Ishikawa (cell line): ENCODE measurements at regions not wholly inside any gene's neighbourhood (a gene's known extent, or its start where the extent isn't known, plus 50 kb on each side); places are given as distances from the start of the nearest gene placed in this dataset.

ENCODE experiments used
- CEBPB ChIP-seq: IDR thresholded peaks from 2 replicates; pipeline ENCODE4 v1.6.1; 2012
- CREB1 ChIP-seq: IDR thresholded peaks from 2 replicates; pipeline ENCODE4 v1.6.1; 2012; ENCODE audit warnings: low read depth
- EGR1 ChIP-seq: IDR thresholded peaks from 2 replicates; pipeline ENCODE4 v1.6.1; 2012
- EP300 ChIP-seq: IDR thresholded peaks from 2 replicates; pipeline ENCODE4 v1.6.1; 2012; ENCODE audit warnings: borderline replicate concordance
- FOXM1 ChIP-seq: IDR thresholded peaks from 2 replicates; pipeline ENCODE4 v1.6.1; 2012; ENCODE audit warnings: low read depth, borderline replicate concordance
- NFIC ChIP-seq: IDR thresholded peaks from 2 replicates; pipeline ENCODE4 v1.6.1; 2012
- RAD21 ChIP-seq: IDR thresholded peaks from 2 replicates; pipeline ENCODE4 v1.6.1; 2012; ENCODE audit warnings: low read depth
- TAF1 ChIP-seq: IDR thresholded peaks from 2 replicates; pipeline ENCODE4 v1.6.1; 2012; ENCODE audit warnings: low read depth, mild to moderate bottlenecking
- TCF12 ChIP-seq: IDR thresholded peaks from 2 replicates; pipeline ENCODE4 v1.6.1; 2012; ENCODE audit warnings: low read depth
- TEAD4 ChIP-seq: IDR thresholded peaks from 2 replicates; pipeline ENCODE4 v1.6.1; 2012
- YY1 ChIP-seq: IDR thresholded peaks from 2 replicates; pipeline ENCODE4 v1.6.1; 2012; ENCODE audit warnings: low read depth
- TF ChIP-seq, protein P1 (sequence below): IDR thresholded peaks from 2 replicates; pipeline ENCODE4 v1.6.1; 2012; ENCODE audit warnings: low read depth, mild to moderate bottlenecking
- TF ChIP-seq, protein P2 (sequence below): IDR thresholded peaks from 2 replicates; pipeline ENCODE4 v1.6.1; 2012

DNA sequence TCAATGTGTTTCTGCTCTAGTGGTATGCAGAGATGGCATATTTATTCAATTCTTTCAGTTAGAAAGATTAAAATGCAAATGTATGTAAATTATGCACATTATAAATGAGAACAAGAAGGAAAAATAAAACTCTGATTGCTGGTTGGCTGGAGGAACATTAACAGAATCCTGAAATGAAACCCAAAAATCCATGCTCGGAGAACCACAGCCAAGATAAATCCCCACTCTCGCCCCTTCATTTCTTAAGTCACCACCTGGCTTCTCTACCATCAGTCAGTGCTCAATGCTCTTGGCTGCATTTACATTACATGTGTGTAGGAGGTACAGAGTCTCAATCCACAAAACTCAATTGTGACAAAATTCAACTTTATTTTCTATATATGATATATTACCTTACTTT is 184.9 kb downstream of the TRIM36 start:
- TF ChIP-seq TEAD4: no peak
- no peak for TF ChIP-seq TAF1
- TF ChIP-seq YY1: no peak
- no peak for TF ChIP-seq EP300
- TF ChIP-seq CEBPB: no peak
- no peak for TF ChIP-seq RAD21
- TF ChIP-seq, protein P1, sequence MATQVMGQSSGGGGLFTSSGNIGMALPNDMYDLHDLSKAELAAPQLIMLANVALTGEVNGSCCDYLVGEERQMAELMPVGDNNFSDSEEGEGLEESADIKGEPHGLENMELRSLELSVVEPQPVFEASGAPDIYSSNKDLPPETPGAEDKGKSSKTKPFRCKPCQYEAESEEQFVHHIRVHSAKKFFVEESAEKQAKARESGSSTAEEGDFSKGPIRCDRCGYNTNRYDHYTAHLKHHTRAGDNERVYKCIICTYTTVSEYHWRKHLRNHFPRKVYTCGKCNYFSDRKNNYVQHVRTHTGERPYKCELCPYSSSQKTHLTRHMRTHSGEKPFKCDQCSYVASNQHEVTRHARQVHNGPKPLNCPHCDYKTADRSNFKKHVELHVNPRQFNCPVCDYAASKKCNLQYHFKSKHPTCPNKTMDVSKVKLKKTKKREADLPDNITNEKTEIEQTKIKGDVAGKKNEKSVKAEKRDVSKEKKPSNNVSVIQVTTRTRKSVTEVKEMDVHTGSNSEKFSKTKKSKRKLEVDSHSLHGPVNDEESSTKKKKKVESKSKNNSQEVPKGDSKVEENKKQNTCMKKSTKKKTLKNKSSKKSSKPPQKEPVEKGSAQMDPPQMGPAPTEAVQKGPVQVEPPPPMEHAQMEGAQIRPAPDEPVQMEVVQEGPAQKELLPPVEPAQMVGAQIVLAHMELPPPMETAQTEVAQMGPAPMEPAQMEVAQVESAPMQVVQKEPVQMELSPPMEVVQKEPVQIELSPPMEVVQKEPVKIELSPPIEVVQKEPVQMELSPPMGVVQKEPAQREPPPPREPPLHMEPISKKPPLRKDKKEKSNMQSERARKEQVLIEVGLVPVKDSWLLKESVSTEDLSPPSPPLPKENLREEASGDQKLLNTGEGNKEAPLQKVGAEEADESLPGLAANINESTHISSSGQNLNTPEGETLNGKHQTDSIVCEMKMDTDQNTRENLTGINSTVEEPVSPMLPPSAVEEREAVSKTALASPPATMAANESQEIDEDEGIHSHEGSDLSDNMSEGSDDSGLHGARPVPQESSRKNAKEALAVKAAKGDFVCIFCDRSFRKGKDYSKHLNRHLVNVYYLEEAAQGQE: no peak
- TF ChIP-seq, protein P2, sequence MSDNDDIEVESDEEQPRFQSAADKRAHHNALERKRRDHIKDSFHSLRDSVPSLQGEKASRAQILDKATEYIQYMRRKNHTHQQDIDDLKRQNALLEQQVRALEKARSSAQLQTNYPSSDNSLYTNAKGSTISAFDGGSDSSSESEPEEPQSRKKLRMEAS: no peak
- no peak for TF ChIP-seq NFIC
- no peak for TF ChIP-seq EGR1
- no peak for TF ChIP-seq FOXM1
- no peak for TF ChIP-seq CREB1
- TF ChIP-seq TCF12: no peak
